AG10803 (cell line): ENCODE measurements at regions not wholly inside any gene's neighbourhood (a gene's known extent, or its start where the extent isn't known, plus 50 kb on each side); places are given as distances from the start of the nearest gene placed in this dataset.

ENCODE experiments used
- DNase-seq: peaks from one replicate; pipeline ENCODE4 v3.0.0; 2010; ENCODE audit warnings: low read depth
- H3K4me3 ChIP-seq: 2 replicates; pipeline ENCODE4 v1.5.1; 2011; ENCODE audit warnings: mild to moderate bottlenecking, low read length, control low read depth
- TF ChIP-seq, protein P1 (sequence below): conservative IDR thresholded peaks from 2 replicates; pipeline ENCODE4 v1.5.1; 2011; ENCODE audit warnings: mild to moderate bottlenecking, low read length, control low read depth, inconsistent platforms

- no peak for DNase-seq
- TF ChIP-seq, protein P1, sequence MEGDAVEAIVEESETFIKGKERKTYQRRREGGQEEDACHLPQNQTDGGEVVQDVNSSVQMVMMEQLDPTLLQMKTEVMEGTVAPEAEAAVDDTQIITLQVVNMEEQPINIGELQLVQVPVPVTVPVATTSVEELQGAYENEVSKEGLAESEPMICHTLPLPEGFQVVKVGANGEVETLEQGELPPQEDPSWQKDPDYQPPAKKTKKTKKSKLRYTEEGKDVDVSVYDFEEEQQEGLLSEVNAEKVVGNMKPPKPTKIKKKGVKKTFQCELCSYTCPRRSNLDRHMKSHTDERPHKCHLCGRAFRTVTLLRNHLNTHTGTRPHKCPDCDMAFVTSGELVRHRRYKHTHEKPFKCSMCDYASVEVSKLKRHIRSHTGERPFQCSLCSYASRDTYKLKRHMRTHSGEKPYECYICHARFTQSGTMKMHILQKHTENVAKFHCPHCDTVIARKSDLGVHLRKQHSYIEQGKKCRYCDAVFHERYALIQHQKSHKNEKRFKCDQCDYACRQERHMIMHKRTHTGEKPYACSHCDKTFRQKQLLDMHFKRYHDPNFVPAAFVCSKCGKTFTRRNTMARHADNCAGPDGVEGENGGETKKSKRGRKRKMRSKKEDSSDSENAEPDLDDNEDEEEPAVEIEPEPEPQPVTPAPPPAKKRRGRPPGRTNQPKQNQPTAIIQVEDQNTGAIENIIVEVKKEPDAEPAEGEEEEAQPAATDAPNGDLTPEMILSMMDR, result no peak
- no peak overlapping the region for H3K4me3 ChIP-seq
These were observed 71.6 kb downstream of the MYEOV start for GRCh38 chr11:69365558-69365957.

- no peak for DNase-seq
These were observed 72.6 kb downstream of the MYEOV start for GRCh38 chr11:69366591-69366990.

GRCh38 chr11:69367211-69367964 lies 73.4 kb downstream of the MYEOV start:
- TF ChIP-seq, protein P1, result no peak
- H3K4me3 ChIP-seq, result no peak overlapping the region
- no peak for DNase-seq

More at GRCh38 chr11:69366591-69366990, 72.6 kb downstream of the MYEOV start:
- no peak overlapping the region for H3K4me3 ChIP-seq
- TF ChIP-seq, protein P1, result no peak

DNA sequence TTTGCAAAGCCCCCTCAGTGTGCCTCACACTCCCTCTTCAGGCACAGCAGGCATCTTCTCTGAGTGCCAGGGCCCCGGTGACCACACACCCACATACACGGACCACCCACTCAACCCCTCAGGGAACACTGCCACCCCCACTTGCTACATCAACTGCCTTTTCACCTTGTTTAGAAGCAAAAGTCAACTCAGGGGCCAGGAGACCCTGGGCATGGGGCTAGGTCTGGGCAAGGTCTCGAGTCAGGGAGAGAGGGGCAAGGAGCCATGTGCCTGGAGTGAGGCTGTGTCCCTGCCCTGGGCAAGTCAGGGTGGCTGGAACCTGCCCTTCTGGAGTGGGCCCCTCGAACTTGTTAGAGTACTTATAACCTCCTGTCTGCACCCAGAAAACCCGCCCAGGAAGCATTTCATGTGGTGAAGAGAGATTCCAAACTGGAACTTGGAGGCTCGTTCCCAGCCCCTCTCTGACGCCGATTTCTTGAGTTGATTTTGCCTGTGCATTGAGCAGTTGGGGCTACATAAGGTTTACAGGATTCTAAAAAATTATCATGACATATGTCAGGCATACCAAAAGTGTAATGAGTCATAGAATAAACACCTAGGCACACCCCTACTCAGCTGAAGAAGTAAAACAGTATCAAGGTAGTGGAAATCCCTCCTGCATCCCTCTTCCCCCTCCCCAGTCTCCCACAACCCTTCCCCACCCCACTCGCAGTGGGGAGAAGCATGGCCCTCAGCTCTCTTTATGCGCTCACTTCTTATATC lies 74.3 kb downstream of the MYEOV start:
- H3K4me3 ChIP-seq, result no peak overlapping the region
- TF ChIP-seq, protein P1, result no peak
- no peak for DNase-seq

DNA sequence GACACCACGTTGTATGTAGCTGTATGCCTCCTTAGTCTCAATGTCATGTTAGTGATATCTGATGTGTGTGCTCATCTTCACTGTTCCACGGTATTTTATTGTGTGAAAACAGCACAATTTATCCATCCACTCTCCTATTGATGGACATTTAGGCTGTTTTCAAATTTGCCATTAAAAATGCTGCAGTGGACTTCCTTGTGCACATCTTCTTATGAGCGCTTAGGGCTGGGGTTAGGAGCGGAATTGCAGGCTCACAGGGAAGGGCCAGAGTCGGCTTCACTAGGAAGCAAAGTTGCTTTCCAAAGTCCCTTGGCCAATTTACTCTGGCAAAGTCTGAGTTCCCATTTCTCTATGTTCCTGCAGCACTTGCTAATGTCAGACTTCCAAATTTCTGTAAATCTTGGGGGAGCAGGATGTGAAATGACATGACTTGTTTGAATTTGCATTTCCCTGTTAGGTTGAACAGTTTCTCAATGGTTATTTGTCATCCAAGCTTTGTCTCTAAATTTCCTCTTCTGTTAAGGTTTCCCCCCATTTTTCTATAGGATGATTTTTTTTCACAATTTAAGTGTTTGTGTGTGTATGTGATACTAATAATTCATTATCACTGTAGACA lies 75.4 kb downstream of the MYEOV start:
- TF ChIP-seq, protein P1, result no peak
- H3K4me3 ChIP-seq, result no peak overlapping the region
- DNase-seq, result no peak

GRCh38 chr11:69369945-69370344 lies 76.0 kb downstream of the MYEOV start:
- no peak for DNase-seq
- TF ChIP-seq, protein P1, result no peak
- H3K4me3 ChIP-seq, result no peak overlapping the region
